ENCODE measurements at regions not wholly inside any gene's neighbourhood (a gene's known extent, or its start where the extent isn't known, plus 50 kb on each side); places are given as distances from the start of the nearest gene placed in this dataset.

DNA sequence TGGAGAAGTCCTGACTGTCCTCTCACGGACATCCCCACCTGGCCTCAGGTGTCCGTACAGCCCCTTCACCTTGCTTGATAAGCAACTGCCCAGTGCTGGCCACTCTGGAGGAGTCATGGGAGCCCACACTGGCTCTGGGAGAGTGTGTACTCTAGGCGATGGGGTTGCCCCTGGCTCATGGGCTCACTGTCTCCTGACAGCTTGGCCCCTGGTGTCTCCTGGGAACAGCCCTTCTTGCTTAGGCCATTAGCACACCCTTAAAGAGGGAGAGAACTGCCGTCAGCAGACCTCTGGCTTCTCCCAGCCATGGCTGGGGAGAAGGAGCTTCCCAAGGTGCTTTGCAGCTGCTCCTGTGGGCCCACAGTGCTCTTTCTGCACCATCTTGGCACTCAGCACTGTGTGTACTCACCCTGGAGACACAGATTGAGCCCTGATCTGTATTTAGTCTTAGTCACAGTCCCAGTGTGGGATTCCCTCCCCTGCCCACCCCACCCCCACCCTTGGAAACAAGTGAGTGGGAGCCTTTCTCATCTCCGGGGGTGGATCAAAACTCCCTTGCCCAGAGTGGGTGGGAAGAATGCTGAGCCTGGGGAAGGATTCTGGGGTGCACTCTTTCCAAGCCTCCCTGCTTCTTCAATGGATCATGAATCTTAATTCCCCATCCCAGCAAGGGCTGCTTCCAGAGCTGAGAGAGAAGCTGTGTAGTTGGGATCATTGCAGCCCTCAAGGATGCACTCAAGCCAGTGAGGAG is 83.5 kb upstream of the ADPGK start:
- Histone ChIP-seq H3K4me1 (ENCODE audit: control insufficient read depth in 2 of 2, insufficient read depth in 2 of 2, low read length in 2 of 2) (no peaks in the 10 kb centered on the region), H3K79me2 (ENCODE audit: control insufficient read depth, insufficient read depth, low read length) (no peaks in the 10 kb centered on the region), H3K27me3 (replicated peaks in 1 of 4; ENCODE audit: control extremely low read depth in 1 of 4, control insufficient read depth in 3 of 4, insufficient read depth in 4 of 4, low read length in 3 of 4) (peaks cover 0 to 9% (median 2%) of the 10 kb centered on the region in 4 experiments), H3K9ac (ENCODE audit: low read length) (no peak overlapping the region), H3K27ac (ENCODE audit: low read length in 2 of 2) (no peak overlapping the region), H3K4me3 (ENCODE audit: control extremely low read depth in 1 of 5, extremely low read depth in 1 of 5, insufficient read depth in 1 of 5, low read depth in 2 of 5, low read length in 4 of 5) (no peak overlapping the region), H3K36me3 (replicated peaks in 1 of 2; ENCODE audit: control extremely low read depth in 1 of 2, control insufficient read depth in 1 of 2, extremely low read depth in 1 of 2, insufficient read depth in 2 of 2, low read length in 1 of 2) (no peaks in the 10 kb centered on the region), H4K20me1 (ENCODE audit: control insufficient read depth, insufficient read depth, low read length, poor library complexity, severe bottlenecking) (no peaks in the 10 kb centered on the region), H3K9me3 (ENCODE audit: control extremely low read depth in 1 of 3, control insufficient read depth in 2 of 3, insufficient read depth in 1 of 3, low read length in 2 of 3) (no peaks in the 10 kb centered on the region), H2AFZ (ENCODE audit: insufficient read depth, low read depth, low read length, poor library complexity, severe bottlenecking) (no peak overlapping the region), H3K4me2 (replicated peaks; ENCODE audit: low read depth, low read length, poor library complexity, severe bottlenecking) (no peak overlapping the region)
- ChIA-PET POLR2A (no interaction called here), CTCF (no interaction called here)
- H3K27me3 Mint-ChIP-seq: peaks cover 17% of the 10 kb centered on the region
- no peaks in the 10 kb centered on the region for H3K9me3 Mint-ChIP-seq (ENCODE audit: insufficient read depth)
- no peak for ATAC-seq (ENCODE audit: low read depth)
- no peak overlapping the region for H3K27ac Mint-ChIP-seq
- TF ChIP-seq EZH2 (IDR thresholded peaks at IDR 0.05; ENCODE audit: borderline replicate concordance, insufficient read depth, low read depth, low read length, poor library complexity, severe bottlenecking): no peak
- TF ChIP-seq, protein P1, sequence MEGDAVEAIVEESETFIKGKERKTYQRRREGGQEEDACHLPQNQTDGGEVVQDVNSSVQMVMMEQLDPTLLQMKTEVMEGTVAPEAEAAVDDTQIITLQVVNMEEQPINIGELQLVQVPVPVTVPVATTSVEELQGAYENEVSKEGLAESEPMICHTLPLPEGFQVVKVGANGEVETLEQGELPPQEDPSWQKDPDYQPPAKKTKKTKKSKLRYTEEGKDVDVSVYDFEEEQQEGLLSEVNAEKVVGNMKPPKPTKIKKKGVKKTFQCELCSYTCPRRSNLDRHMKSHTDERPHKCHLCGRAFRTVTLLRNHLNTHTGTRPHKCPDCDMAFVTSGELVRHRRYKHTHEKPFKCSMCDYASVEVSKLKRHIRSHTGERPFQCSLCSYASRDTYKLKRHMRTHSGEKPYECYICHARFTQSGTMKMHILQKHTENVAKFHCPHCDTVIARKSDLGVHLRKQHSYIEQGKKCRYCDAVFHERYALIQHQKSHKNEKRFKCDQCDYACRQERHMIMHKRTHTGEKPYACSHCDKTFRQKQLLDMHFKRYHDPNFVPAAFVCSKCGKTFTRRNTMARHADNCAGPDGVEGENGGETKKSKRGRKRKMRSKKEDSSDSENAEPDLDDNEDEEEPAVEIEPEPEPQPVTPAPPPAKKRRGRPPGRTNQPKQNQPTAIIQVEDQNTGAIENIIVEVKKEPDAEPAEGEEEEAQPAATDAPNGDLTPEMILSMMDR (IDR thresholded peaks at IDR 0.05): no peak
- intact Hi-C loops (cut with micrococcal nuclease): no loop called here
- DNase-seq: no peak
- H3K4me3 Mint-ChIP-seq: no peak overlapping the region
- 84% methylated on average over 4 of the region's 5 CpGs for WGBS (ENCODE audit: insufficient coverage)
- H3K4me1 Mint-ChIP-seq: no peaks in the 10 kb centered on the region

DNA sequence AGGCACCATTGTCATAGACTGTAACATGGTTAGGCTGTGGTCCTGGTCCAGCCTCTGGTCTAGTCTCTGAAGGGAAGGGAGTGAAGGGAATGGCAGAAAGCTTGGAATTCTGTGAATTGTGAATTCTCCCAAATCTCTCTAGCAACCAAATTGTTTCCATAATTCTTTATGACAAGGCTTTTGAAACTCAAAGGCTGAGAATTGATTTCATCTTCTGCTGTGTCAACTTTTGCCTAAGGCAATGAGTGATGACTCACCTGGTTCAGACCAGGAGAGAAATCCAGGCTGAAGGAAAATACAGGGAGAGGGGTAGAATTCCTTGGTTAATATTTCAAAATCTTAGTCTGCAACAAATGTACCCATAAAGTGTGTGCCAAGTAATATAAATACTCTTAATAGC is 82.6 kb upstream of the ADPGK start:
- no peaks in the 10 kb centered on the region for H3K36me3 ChIP-seq (replicated peaks in 1 of 2; ENCODE audit: control extremely low read depth in 1 of 2, control insufficient read depth in 1 of 2, extremely low read depth in 1 of 2, insufficient read depth in 2 of 2, low read length in 1 of 2)
- H3K9me3 ChIP-seq (ENCODE audit: control extremely low read depth in 1 of 3, control insufficient read depth in 2 of 3, insufficient read depth in 1 of 3, low read length in 2 of 3): no peaks in the 10 kb centered on the region
- no peaks in the 10 kb centered on the region for H3K9me3 Mint-ChIP-seq (ENCODE audit: insufficient read depth)
- no peak overlapping the region for H3K4me3 Mint-ChIP-seq
- intact Hi-C loops (cut with micrococcal nuclease): no loop called here
- no peak overlapping the region for H3K4me2 ChIP-seq (replicated peaks; ENCODE audit: low read depth, low read length, poor library complexity, severe bottlenecking)
- peaks cover 0 to 12% (median 2%) of the 10 kb centered on the region in 4 experiments for H3K27me3 ChIP-seq (replicated peaks in 1 of 4; ENCODE audit: control extremely low read depth in 1 of 4, control insufficient read depth in 3 of 4, insufficient read depth in 4 of 4, low read length in 3 of 4)
- no peaks in the 10 kb centered on the region for H3K4me1 Mint-ChIP-seq
- H3K27ac Mint-ChIP-seq: no peak overlapping the region
- TF ChIP-seq, protein P1 (IDR thresholded peaks at IDR 0.05): no peak
- no peak for TF ChIP-seq EZH2 (IDR thresholded peaks at IDR 0.05; ENCODE audit: borderline replicate concordance, insufficient read depth, low read depth, low read length, poor library complexity, severe bottlenecking)
- ChIA-PET POLR2A (no interaction called here), CTCF (no interaction called here)
- peaks cover 17% of the 10 kb centered on the region for H3K27me3 Mint-ChIP-seq
- H3K4me1 ChIP-seq (ENCODE audit: control insufficient read depth in 2 of 2, insufficient read depth in 2 of 2, low read length in 2 of 2): no peaks in the 10 kb centered on the region
- H4K20me1 ChIP-seq (ENCODE audit: control insufficient read depth, insufficient read depth, low read length, poor library complexity, severe bottlenecking): no peaks in the 10 kb centered on the region
- no peaks in the 10 kb centered on the region for H3K79me2 ChIP-seq (ENCODE audit: control insufficient read depth, insufficient read depth, low read length)
- ATAC-seq (ENCODE audit: low read depth) (no peak), DNase-seq (no peak)
- H3K4me3 ChIP-seq (ENCODE audit: control extremely low read depth in 1 of 5, extremely low read depth in 1 of 5, insufficient read depth in 1 of 5, low read depth in 2 of 5, low read length in 4 of 5): no peak overlapping the region
- no peak overlapping the region for H2AFZ ChIP-seq (ENCODE audit: insufficient read depth, low read depth, low read length, poor library complexity, severe bottlenecking)
- no peak overlapping the region for H3K9ac ChIP-seq (ENCODE audit: low read length)
- H3K27ac ChIP-seq (ENCODE audit: low read length in 2 of 2): no peak overlapping the region

Measured in B cell (primary cell).